Nephron progenitor cell (in vitro differentiated cells): ENCODE measurements at regions not wholly inside any gene's neighbourhood (a gene's known extent, or its start where the extent isn't known, plus 50 kb on each side); places are given as distances from the start of the nearest gene placed in this dataset.

ENCODE experiments used
- DNase-seq: peaks from one replicate; pipeline ENCODE4 v3.0.0; 2021
- H3K27ac Mint-ChIP-seq: 2 replicates; pipeline ENCODE4 v1.8.0; 2021; ENCODE audit warnings: mild to moderate bottlenecking, moderate library complexity, mixed read lengths
- H3K27me3 Mint-ChIP-seq: 2 replicates; pipeline ENCODE4 v1.8.0; 2021; ENCODE audit warnings: mild to moderate bottlenecking, low read depth, mixed read lengths; ENCODE audit not compliant: poor library complexity
- H3K36me3 Mint-ChIP-seq: 2 replicates; pipeline ENCODE4 v1.8.0; 2021; ENCODE audit warnings: low read depth, mixed read lengths
- H3K4me1 Mint-ChIP-seq: 2 replicates; pipeline ENCODE4 v1.8.0; 2021; ENCODE audit warnings: mixed read lengths
- H3K4me3 Mint-ChIP-seq: 2 replicates; pipeline ENCODE4 v1.8.0; 2021; ENCODE audit warnings: mild to moderate bottlenecking, moderate library complexity, mixed read lengths
- H3K9me3 Mint-ChIP-seq: 2 replicates; pipeline ENCODE4 v1.8.0; 2021; ENCODE audit warnings: mild to moderate bottlenecking, moderate library complexity, mixed read lengths
- TF ChIP-seq, protein P1 (sequence below): fragments of 200-600 bp; sonication (generic); IDR thresholded peaks from 2 replicates; pipeline ENCODE4 v1.5.0; 2021; ENCODE audit warnings: antibody characterized with exemption

DNA sequence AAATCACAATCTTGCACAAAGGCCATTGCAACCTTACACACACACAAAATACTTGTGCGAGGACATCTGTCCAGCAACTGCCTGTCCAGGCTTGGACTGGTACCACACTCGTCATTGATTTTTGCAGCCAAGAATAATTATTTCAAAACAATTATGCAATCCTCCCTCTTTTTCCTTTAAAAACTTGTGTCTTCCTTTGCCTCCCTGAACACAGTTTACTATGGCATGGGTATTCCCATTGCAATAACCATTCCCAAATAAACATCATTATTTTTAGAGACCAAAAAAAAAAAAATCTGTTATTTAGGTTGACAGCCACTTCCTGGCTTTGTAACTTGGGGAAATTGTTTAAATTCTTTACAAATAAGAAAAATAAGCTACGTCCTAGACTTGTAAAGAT lies 54.0 kb downstream of the C11orf91 start:
- Mint-ChIP-seq H3K9me3 (no peaks in the 10 kb centered on the region), H3K4me1 (no peaks in the 10 kb centered on the region), H3K36me3 (no peaks in the 10 kb centered on the region), H3K4me3 (no peak overlapping the region), H3K27me3 (peaks cover 4% of the 10 kb centered on the region), H3K27ac (no peak overlapping the region)
- no peak for DNase-seq
- TF ChIP-seq, protein P1, sequence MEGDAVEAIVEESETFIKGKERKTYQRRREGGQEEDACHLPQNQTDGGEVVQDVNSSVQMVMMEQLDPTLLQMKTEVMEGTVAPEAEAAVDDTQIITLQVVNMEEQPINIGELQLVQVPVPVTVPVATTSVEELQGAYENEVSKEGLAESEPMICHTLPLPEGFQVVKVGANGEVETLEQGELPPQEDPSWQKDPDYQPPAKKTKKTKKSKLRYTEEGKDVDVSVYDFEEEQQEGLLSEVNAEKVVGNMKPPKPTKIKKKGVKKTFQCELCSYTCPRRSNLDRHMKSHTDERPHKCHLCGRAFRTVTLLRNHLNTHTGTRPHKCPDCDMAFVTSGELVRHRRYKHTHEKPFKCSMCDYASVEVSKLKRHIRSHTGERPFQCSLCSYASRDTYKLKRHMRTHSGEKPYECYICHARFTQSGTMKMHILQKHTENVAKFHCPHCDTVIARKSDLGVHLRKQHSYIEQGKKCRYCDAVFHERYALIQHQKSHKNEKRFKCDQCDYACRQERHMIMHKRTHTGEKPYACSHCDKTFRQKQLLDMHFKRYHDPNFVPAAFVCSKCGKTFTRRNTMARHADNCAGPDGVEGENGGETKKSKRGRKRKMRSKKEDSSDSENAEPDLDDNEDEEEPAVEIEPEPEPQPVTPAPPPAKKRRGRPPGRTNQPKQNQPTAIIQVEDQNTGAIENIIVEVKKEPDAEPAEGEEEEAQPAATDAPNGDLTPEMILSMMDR: no peak

DNA sequence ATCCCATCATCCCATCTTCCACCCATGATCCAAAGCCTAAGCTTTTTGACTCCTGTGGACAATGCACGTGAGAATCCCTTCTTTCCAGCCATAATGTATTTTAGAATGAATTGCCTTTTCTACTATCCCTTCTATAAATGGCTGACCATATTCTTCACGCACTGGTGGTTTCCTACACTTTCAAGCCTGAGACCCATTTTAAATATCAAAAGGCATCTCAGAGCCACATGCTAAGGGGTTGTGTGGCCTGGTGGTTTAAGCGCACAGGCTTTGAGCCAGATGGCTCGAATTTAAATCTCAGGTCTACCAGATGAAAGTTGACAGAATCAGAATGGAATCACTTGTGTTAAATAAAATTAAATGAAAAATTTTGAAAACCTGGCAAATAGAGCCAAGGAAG lies 54.5 kb downstream of the C11orf91 start:
- Mint-ChIP-seq H3K36me3 (no peaks in the 10 kb centered on the region), H3K4me3 (no peak overlapping the region), H3K27ac (no peak overlapping the region), H3K27me3 (peaks cover 4% of the 10 kb centered on the region), H3K4me1 (no peaks in the 10 kb centered on the region), H3K9me3 (no peaks in the 10 kb centered on the region)
- no peak for DNase-seq
- TF ChIP-seq, protein P1: no peak

DNA sequence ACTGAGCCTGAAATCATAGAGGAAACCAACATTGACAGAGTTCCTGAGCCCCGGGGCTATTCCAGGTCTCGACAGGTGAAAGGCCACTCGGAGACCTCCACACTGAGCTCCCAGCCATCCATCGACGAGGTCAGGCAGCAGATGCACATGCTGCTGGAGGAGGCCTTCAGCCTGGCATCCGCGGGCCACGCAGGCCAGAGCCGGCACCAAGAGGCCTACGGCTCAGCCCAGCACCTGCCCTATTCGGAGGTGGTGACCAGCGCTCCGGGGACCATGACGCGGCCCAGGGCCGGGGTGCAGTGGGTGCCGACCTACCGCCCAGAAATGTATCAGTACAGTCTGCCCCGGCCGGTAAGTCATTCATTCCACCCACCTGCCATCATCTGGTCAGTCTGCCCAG lies 54.9 kb downstream of the C11orf91 start:
- H3K9me3 Mint-ChIP-seq: no peaks in the 10 kb centered on the region

DNA sequence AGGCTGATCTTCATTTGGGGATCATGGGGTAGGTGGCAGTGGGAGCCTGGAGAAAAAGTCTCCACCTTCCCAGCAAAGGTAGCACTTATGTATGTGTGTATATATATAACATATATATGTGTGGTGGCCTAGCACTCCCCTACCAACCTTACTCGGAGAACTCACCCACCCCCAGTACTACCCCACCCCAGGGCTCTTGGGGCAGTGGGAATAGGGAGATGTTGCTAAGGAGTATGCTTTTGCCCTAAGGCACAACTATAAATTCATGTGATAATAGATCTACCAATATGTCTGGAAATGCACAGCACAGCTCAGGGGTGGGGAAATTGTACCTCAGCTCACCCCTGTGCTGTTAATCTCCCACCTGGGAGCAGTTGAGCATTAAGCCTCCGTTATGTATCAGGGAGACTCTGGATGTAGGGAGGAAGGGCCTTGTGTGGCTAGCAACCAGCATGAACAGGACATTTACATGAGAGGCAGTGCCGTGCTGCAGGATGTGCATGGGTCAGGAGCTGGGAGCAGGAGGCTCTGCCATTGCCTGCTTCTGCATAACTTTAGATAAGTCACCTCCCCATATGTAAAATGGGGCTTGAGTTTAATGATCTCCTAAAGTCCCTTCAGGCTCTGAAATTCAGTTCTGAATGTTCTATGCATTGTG lies 57.3 kb downstream of the C11orf91 start:
- H3K4me3 Mint-ChIP-seq: no peak overlapping the region
- H3K9me3 Mint-ChIP-seq: peaks cover 8% of the 10 kb centered on the region
- H3K4me1 Mint-ChIP-seq: no peaks in the 10 kb centered on the region
- TF ChIP-seq, protein P1: no peak
- H3K36me3 Mint-ChIP-seq: no peaks in the 10 kb centered on the region
- DNase-seq: no peak
- H3K27ac Mint-ChIP-seq: no peak overlapping the region
- no peaks in the 10 kb centered on the region for H3K27me3 Mint-ChIP-seq

More for the DNA sequence above, 54.9 kb downstream of the C11orf91 start:
- Mint-ChIP-seq H3K36me3 (no peaks in the 10 kb centered on the region), H3K4me1 (no peaks in the 10 kb centered on the region), H3K4me3 (no peak overlapping the region), H3K27me3 (peaks cover 3% of the 10 kb centered on the region), H3K27ac (no peak overlapping the region)
- TF ChIP-seq, protein P1: no peak
- DNase-seq: no peak

DNA sequence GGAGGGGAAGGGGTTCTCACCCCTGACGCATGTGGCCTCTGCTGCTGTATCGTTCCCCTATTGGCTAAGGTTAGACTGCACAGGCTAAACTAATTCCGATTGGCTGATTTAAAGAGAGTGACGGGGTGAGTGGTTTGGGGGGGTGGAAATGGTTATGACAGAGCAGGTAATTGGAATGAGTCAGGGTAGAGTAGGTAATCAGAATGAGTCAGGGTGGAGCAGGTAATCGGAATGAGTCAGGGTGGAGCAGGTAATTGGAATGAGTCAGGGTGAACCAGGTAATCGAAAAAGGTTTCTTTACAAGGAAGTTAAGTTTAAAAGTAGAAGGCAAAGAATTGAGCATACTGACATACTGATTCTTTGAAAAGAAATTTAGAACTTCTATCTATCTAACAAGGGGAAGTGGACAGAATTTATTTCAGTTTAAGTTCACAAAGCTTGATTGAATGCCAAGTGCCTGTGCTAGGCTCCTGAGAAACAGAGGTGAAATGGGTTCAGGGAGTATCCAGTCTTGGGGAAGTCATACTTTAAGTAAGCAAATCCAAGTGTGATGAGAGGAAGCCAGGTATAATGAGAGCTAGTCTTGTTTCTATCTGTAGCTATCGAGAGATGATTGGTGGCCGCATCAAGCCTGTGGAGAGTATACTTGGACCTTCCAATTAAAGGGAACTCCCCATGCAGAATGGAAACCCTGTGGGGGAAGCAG lies 58.0 kb downstream of the C11orf91 start:
- H3K4me1 Mint-ChIP-seq: no peaks in the 10 kb centered on the region
- H3K27ac Mint-ChIP-seq: no peak overlapping the region
- no peak for DNase-seq
- H3K36me3 Mint-ChIP-seq: peaks cover 4% of the 10 kb centered on the region
- H3K9me3 Mint-ChIP-seq: peaks cover 11% of the 10 kb centered on the region
- H3K4me3 Mint-ChIP-seq: no peak overlapping the region
- no peaks in the 10 kb centered on the region for H3K27me3 Mint-ChIP-seq
- TF ChIP-seq, protein P1: no peak
